B cell (primary cell): ENCODE measurements at regions not wholly inside any gene's neighbourhood (a gene's known extent, or its start where the extent isn't known, plus 50 kb on each side); places are given as distances from the start of the nearest gene placed in this dataset.

Experiments used
- ATAC-seq: fragments of 200-7000 bp; cut with Tn5 transposase; one replicate; pipeline ENCODE4 v1.10.0; 2021; ENCODE audit warnings: low read depth, mild to moderate bottlenecking, moderate number of reproducible peaks, moderate library complexity
- CTCF ChIA-PET: fragments of 350-600 bp; sonication (Branson Sonifier 250); formaldehyde crosslinking; loops from one replicate; lab custom pipeline; 2021; ENCODE audit warnings: antibody characterized with exemption, inconsistent platforms; lab: Charles Lee
- POLR2A ChIA-PET: fragments of 350-600 bp; sonication (Branson Sonifier 250); formaldehyde crosslinking; loops from one replicate; lab custom pipeline; 2021; ENCODE audit warnings: antibody characterized with exemption; lab: Charles Lee
- DNase-seq: peaks from one replicate; pipeline ENCODE4 v3.0.0; 2013
- H2AFZ ChIP-seq: 2 replicates; pipeline ENCODE4 v1.6.1; 2012; ENCODE audit warnings: mild to moderate bottlenecking, low read depth, low read length; ENCODE audit not compliant: insufficient read depth, poor library complexity, severe bottlenecking
- H3K27ac ChIP-seq, 2 donors: 1 replicate in 1 of 2; 2 replicates in 1 of 2; pipeline ENCODE4 v1.5.1; 2012 to 2013; ENCODE audit warnings: low read length in 2 of 2, mild to moderate bottlenecking in 2 of 2, moderate library complexity in 1 of 2
- H3K27me3 ChIP-seq, 4 experiments: fragments of 200-600 bp in 1 of 4; sonication (generic) in 1 of 4; replicated peaks in 1 of 4; 1 replicate in 2 of 4; 2 replicates in 2 of 4; pipeline versions ENCODE4 v1.6.1 to v1.7.0; 2013 to 2016; ENCODE audit warnings: low read length in 3 of 4, mild to moderate bottlenecking in 2 of 4, mixed read lengths in 1 of 4, moderate library complexity in 1 of 4; ENCODE audit not compliant: insufficient read depth in 4 of 4, control insufficient read depth in 3 of 4; ENCODE audit errors: control extremely low read depth in 1 of 4
- H3K36me3 ChIP-seq, 2 experiments: replicated peaks in 1 of 2; 1 replicate in 1 of 2; 2 replicates in 1 of 2; pipeline versions ENCODE4 v1.6.1 to v1.7.1; 2013; ENCODE audit warnings: low read length in 1 of 2; ENCODE audit not compliant: insufficient read depth in 2 of 2, control insufficient read depth in 1 of 2; ENCODE audit errors: control extremely low read depth in 1 of 2, extremely low read depth in 1 of 2
- H3K4me1 ChIP-seq, 2 donors: fragments of 200-600 bp in 1 of 2; sonication (generic) in 1 of 2; 1 replicate in 1 of 2; 2 replicates in 1 of 2; pipeline versions ENCODE4 v1.5.1 to v1.6.1; 2013 to 2017; ENCODE audit warnings: low read length in 2 of 2; ENCODE audit not compliant: control insufficient read depth in 2 of 2, insufficient read depth in 2 of 2
- H3K4me2 ChIP-seq: replicated peaks from 2 replicates; pipeline ENCODE3; 2012; ENCODE audit warnings: mild to moderate bottlenecking, low read depth, low read length; ENCODE audit not compliant: poor library complexity, severe bottlenecking
- H3K4me3 ChIP-seq, 5 experiments: fragments of 200-600 bp in 1 of 5; sonication (generic) in 1 of 5; 1 replicate in 3 of 5; 2 replicates in 2 of 5; pipeline versions ENCODE4 v1.5.1 to v1.7.0; 2011 to 2016; ENCODE audit warnings: low read length in 4 of 5, mild to moderate bottlenecking in 4 of 5, low read depth in 2 of 5, control low read depth in 1 of 5, moderate library complexity in 1 of 5; ENCODE audit not compliant: insufficient read depth in 1 of 5; ENCODE audit errors: control extremely low read depth in 1 of 5, extremely low read depth in 1 of 5
- H3K79me2 ChIP-seq: fragments of 200-600 bp; sonication (generic); one replicate; pipeline ENCODE4 v1.6.0; 2016; ENCODE audit warnings: low read length; ENCODE audit not compliant: control insufficient read depth, insufficient read depth
- H3K9ac ChIP-seq: fragments of 200-600 bp; sonication (generic); 2 replicates; pipeline ENCODE4 v1.6.1; 2017; ENCODE audit warnings: mild to moderate bottlenecking, low read length, moderate library complexity
- H3K9me3 ChIP-seq, 3 donors: one replicate each; pipeline versions ENCODE4 v1.6.1 to v1.7.1; 2013; ENCODE audit warnings: low read length in 2 of 3; ENCODE audit not compliant: control insufficient read depth in 2 of 3, insufficient read depth in 1 of 3; ENCODE audit errors: control extremely low read depth in 1 of 3
- H4K20me1 ChIP-seq: 2 replicates; pipeline ENCODE4 v1.6.0; 2012; ENCODE audit warnings: mild to moderate bottlenecking, low read length; ENCODE audit not compliant: insufficient read depth, control insufficient read depth, poor library complexity, severe bottlenecking
- H3K27ac Mint-ChIP-seq: one replicate; pipeline ENCODE4 v1.8.0; 2021; ENCODE audit warnings: mixed read lengths
- H3K27me3 Mint-ChIP-seq: one replicate; pipeline ENCODE4 v1.8.0; 2021; ENCODE audit warnings: mixed read lengths
- H3K4me1 Mint-ChIP-seq: one replicate; pipeline ENCODE4 v1.8.0; 2021; ENCODE audit warnings: mixed read lengths
- H3K4me3 Mint-ChIP-seq: one replicate; pipeline ENCODE4 v1.8.0; 2021; ENCODE audit warnings: mixed read lengths
- H3K9me3 Mint-ChIP-seq: one replicate; pipeline ENCODE4 v1.8.0; 2022; ENCODE audit warnings: mixed read lengths; ENCODE audit not compliant: insufficient read depth
- EZH2 ChIP-seq: IDR thresholded peaks from 2 replicates; pipeline ENCODE4 v1.6.1; 2012; ENCODE audit warnings: borderline replicate concordance, low read depth, mild to moderate bottlenecking, moderate library complexity, low read length; ENCODE audit not compliant: insufficient read depth, poor library complexity, severe bottlenecking
- WGBS: methylation state at CpG from one replicate; pipeline ENCODE4 v1.1.5; 2013; ENCODE audit warnings: missing lambda C conversion rate; ENCODE audit not compliant: insufficient coverage; 5-methylcytosine and 5-hydroxymethylcytosine counted together
- intact Hi-C: fragments of 100-400 bp; cut with micrococcal nuclease; formaldehyde crosslinking; loops from one replicate; pipeline ENCODE4 v1.10.0; 2022
- TF ChIP-seq, protein P1 (sequence below): fragments of 200-600 bp; IDR thresholded peaks from one replicate; pipeline ENCODE4 v1.8.0; 2022; ENCODE audit warnings: antibody characterized with exemption, mild to moderate bottlenecking

DNA sequence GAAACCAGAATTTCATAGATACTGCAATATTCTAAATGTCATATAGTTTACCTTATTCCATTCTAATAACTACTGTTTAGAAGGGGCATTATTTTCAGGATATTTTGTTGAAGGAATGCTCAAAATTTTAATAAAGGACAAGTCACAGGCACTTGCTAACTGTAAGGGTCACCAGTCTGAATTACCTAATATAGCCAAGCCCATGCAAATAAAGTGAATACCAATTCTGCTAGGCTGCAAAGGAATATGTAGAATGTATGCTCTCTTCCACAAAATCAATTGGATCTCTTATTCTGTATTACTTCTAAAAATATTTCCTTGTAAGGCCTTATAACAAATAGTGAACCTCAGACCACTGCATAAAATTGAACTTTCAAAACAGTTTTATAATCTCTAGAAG is 52.3 kb upstream of the FAT4 start:
- Histone ChIP-seq H3K4me2 (no peak overlapping the region), H3K9ac (no peak overlapping the region), H3K4me3 (no peak overlapping the region), H3K9me3 (no peaks in the 10 kb centered on the region), H3K79me2 (no peaks in the 10 kb centered on the region), H3K4me1 (no peaks in the 10 kb centered on the region), H3K27ac (no peak overlapping the region), H2AFZ (no peak overlapping the region), H4K20me1 (no peaks in the 10 kb centered on the region), H3K27me3 (no peaks in the 10 kb centered on the region), H3K36me3 (no peaks in the 10 kb centered on the region)
- Mint-ChIP-seq H3K27ac (no peak overlapping the region), H3K27me3 (no peaks in the 10 kb centered on the region), H3K9me3 (no peaks in the 10 kb centered on the region), H3K4me3 (no peak overlapping the region), H3K4me1 (no peaks in the 10 kb centered on the region)
- no peak for DNase-seq
- intact Hi-C loops: no loop called here
- ChIA-PET POLR2A (no interaction called here), CTCF (no interaction called here)
- TF ChIP-seq, protein P1, sequence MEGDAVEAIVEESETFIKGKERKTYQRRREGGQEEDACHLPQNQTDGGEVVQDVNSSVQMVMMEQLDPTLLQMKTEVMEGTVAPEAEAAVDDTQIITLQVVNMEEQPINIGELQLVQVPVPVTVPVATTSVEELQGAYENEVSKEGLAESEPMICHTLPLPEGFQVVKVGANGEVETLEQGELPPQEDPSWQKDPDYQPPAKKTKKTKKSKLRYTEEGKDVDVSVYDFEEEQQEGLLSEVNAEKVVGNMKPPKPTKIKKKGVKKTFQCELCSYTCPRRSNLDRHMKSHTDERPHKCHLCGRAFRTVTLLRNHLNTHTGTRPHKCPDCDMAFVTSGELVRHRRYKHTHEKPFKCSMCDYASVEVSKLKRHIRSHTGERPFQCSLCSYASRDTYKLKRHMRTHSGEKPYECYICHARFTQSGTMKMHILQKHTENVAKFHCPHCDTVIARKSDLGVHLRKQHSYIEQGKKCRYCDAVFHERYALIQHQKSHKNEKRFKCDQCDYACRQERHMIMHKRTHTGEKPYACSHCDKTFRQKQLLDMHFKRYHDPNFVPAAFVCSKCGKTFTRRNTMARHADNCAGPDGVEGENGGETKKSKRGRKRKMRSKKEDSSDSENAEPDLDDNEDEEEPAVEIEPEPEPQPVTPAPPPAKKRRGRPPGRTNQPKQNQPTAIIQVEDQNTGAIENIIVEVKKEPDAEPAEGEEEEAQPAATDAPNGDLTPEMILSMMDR: no peak
- TF ChIP-seq EZH2: no peak
- ATAC-seq: no peak

DNA sequence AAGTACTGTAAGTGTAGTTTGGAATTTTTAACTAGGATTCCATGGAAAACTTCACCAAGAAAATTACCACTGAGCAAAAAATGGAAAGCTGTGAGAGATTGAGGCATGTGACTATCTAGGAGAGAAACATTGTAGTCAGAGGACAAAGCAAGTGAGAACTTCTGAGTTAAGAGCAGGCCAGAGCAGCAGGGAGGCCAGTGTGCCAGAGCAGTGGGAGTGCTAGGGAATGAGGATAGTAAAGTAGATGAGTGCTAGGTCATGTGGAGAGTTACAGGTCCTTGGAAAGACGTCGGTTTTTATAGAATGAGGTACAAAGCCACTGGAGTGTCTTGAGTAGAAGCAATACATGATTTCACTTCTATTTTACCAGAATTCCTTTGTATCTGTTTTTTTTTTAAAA is 52.7 kb upstream of the FAT4 start:
- no peaks in the 10 kb centered on the region for H3K4me1 Mint-ChIP-seq
- no peaks in the 10 kb centered on the region for H3K27me3 Mint-ChIP-seq
- H3K9me3 Mint-ChIP-seq: no peaks in the 10 kb centered on the region
- no CpG with 5 or more reads among the region's 2 CpGs for WGBS
- H3K79me2 ChIP-seq: no peaks in the 10 kb centered on the region
- no peaks in the 10 kb centered on the region for H3K27me3 ChIP-seq
- TF ChIP-seq, protein P1: no peak
- no peak for TF ChIP-seq EZH2
- H3K4me1 ChIP-seq: no peaks in the 10 kb centered on the region
- H3K9me3 ChIP-seq: no peaks in the 10 kb centered on the region
- H3K27ac ChIP-seq: no peak overlapping the region
- no peak overlapping the region for H3K9ac ChIP-seq
- no peaks in the 10 kb centered on the region for H4K20me1 ChIP-seq
- ATAC-seq (no peak), DNase-seq (no peak)
- POLR2A ChIA-PET: no interaction called here
- intact Hi-C loops: no loop called here
- H3K4me2 ChIP-seq: no peak overlapping the region
- no peak overlapping the region for H3K4me3 ChIP-seq
- no peak overlapping the region for H3K27ac Mint-ChIP-seq
- H3K4me3 Mint-ChIP-seq: no peak overlapping the region
- no peak overlapping the region for H2AFZ ChIP-seq
- H3K36me3 ChIP-seq: no peaks in the 10 kb centered on the region
- CTCF ChIA-PET: no interaction called here
